ENCODE measurements at regions not wholly inside any gene's neighbourhood (a gene's known extent, or its start where the extent isn't known, plus 50 kb on each side); places are given as distances from the start of the nearest gene placed in this dataset.

- DNase-seq (ENCODE audit: low read depth in 1 of 2, low spot score in 2 of 2) (no peak), FAIRE-seq (no peak)
- Histone ChIP-seq H3K36me3 (ENCODE audit: control insufficient read depth in 2 of 4, insufficient read depth in 4 of 4, low read length in 3 of 4) (no peaks in the 10 kb centered on the region), H3K4me3 (ENCODE audit: extremely low read depth in 1 of 4, insufficient read depth in 2 of 4, low read depth in 3 of 4, low read length in 4 of 4) (no peak overlapping the region), H4K5ac (ENCODE audit: insufficient read length, low read depth, low read length) (no peak overlapping the region), H4K8ac (ENCODE audit: extremely low read depth, insufficient read depth, low read length) (no peak overlapping the region), H3K23ac (ENCODE audit: insufficient read length) (no peak overlapping the region), H3K79me1 (ENCODE audit: low read depth, low read length) (no peaks in the 10 kb centered on the region), H2BK20ac (ENCODE audit: low read length) (no peak overlapping the region), H2AK5ac (ENCODE audit: low read depth, low read length) (no peak overlapping the region), H2AFZ (ENCODE audit: low read length) (no peak overlapping the region), H2BK12ac (ENCODE audit: low read depth, low read length) (no peak overlapping the region), H3K27ac (ENCODE audit: low read depth, low read length) (no peak overlapping the region), H3K9me3 (ENCODE audit: insufficient read depth in 2 of 2, low read depth in 1 of 2, low read length in 1 of 2) (no peaks in the 10 kb centered on the region), H4K20me1 (replicated peaks in 1 of 2; ENCODE audit: control insufficient read depth in 1 of 2, insufficient read depth in 2 of 2, low read length in 2 of 2) (no peaks in the 10 kb centered on the region), H3K9ac (replicated peaks in 1 of 4; ENCODE audit: extremely low read depth in 1 of 4, low read depth in 3 of 4, low read length in 3 of 4) (no peak overlapping the region), H3K56ac (replicated peaks; ENCODE audit: insufficient read length, low read depth, low read length) (no peak overlapping the region), H3K4me2 (ENCODE audit: insufficient read depth in 1 of 2, low read depth in 2 of 2, low read length in 2 of 2) (no peak overlapping the region), H3K14ac (ENCODE audit: insufficient read length) (no peak overlapping the region), H2BK5ac (ENCODE audit: low read depth, low read length) (no peak overlapping the region), H4K91ac (replicated peaks; ENCODE audit: insufficient read length, low read length) (no peak overlapping the region), H3K18ac (ENCODE audit: extremely low read depth, low read length) (no peak overlapping the region), H2BK120ac (replicated peaks; ENCODE audit: low read depth, low read length) (no peak overlapping the region), H3K4me1 (replicated peaks in 1 of 4; ENCODE audit: control insufficient read depth in 3 of 4, insufficient read depth in 4 of 4, low read length in 3 of 4) (peaks cover 0 to 4% (median 3%) of the 10 kb centered on the region in 4 experiments; a peak in 3 of 7 replicates), H3K4ac (replicated peaks; ENCODE audit: insufficient read length, low read depth, low read length) (no peak overlapping the region), H3K79me2 (ENCODE audit: control insufficient read depth in 1 of 2, insufficient read depth in 2 of 2, low read length in 2 of 2) (no peaks in the 10 kb centered on the region), H2BK15ac (ENCODE audit: low read length) (no peak overlapping the region), H3K27me3 (replicated peaks in 1 of 4; ENCODE audit: control insufficient read depth in 3 of 4, extremely low read depth in 1 of 4, insufficient read depth in 3 of 4, low read length in 3 of 4) (no peaks in the 10 kb centered on the region), H3K23me2 (ENCODE audit: low read depth, low read length) (no peaks in the 10 kb centered on the region)
- 89% methylated on average over 4 of the region's 4 CpGs; no CpG with 5 or more reads in 1 of the 2 experiments for WGBS, 2 experiments (ENCODE audit: extremely low coverage in 1 of 2, insufficient coverage in 1 of 2, insufficient read length in 1 of 2, insufficient replicate concordance in 2 of 2, low coverage in 1 of 2, low lambda C conversion rate in 2 of 2, missing lambda C conversion rate in 1 of 2)
- ChIA-PET POLR2A (ENCODE audit: partially characterized antibody) (no interaction called here), CTCF (ENCODE audit: partially characterized antibody) (interaction anchor here (1.0 kb wide), 1 partner anchor 21 kb away, joined by 4 read pairs; no protein-coding TSS in a partner anchor)
- no peak for TF ChIP-seq EGR1 (IDR thresholded peaks at IDR 0.05; ENCODE audit: borderline replicate concordance, low read depth, low read length)
- TF ChIP-seq SAP30 (IDR thresholded peaks at IDR 0.05; ENCODE audit: insufficient read depth, insufficient replicate concordance, low read length): no peak
- no peak for TF ChIP-seq CEBPB (IDR thresholded peaks at IDR 0.05; ENCODE audit: low read depth, low read length)
- TF ChIP-seq CBX5 (IDR thresholded peaks at IDR 0.05; ENCODE audit: low read depth, low read length): no peak
- TF ChIP-seq HDAC2 (IDR thresholded peaks at IDR 0.05; ENCODE audit: borderline replicate concordance in 1 of 2, low read depth in 2 of 2, low read length in 2 of 2): no peak
- TF ChIP-seq SP1 (IDR thresholded peaks at IDR 0.05; ENCODE audit: low read depth, low read length): no peak
- TF ChIP-seq JUN (IDR thresholded peaks at IDR 0.05; ENCODE audit: low read depth, low read length): no peak
These were observed 77.4 kb upstream of the HDDC2 start for GRCh38 chr6:125379174-125379573.

All from H1 (cell line).